AG04450 (cell line): ENCODE measurements at regions not wholly inside any gene's neighbourhood (a gene's known extent, or its start where the extent isn't known, plus 50 kb on each side); places are given as distances from the start of the nearest gene placed in this dataset.

ENCODE experiments used
- CTCF ChIA-PET: fragments of 300-600, 350-600 bp; formaldehyde crosslinking; extraction: SDS; loops from one replicate; lab custom pipeline; 2022; ENCODE audit warnings: antibody characterized with exemption, inconsistent platforms; lab: Charles Lee
- POLR2A ChIA-PET: fragments of 350-600 bp; formaldehyde crosslinking; extraction: SDS; loops from one replicate; lab custom pipeline; 2021; ENCODE audit warnings: antibody characterized with exemption, inconsistent platforms; lab: Yijun Ruan, JAX
- DNase-seq: peaks from one replicate; pipeline ENCODE4 v3.0.0-alpha.2; 2011; ENCODE audit warnings: low read depth, low spot score
- H3K27ac ChIP-seq: one replicate; pipeline ENCODE4 v1.5.1; 2012; ENCODE audit warnings: low read depth, low read length, control low read depth
- H3K27me3 ChIP-seq: one replicate; pipeline ENCODE4 v1.6.0; 2012; ENCODE audit warnings: low read length; ENCODE audit not compliant: control insufficient read depth, insufficient read depth
- H3K4me3 ChIP-seq: 2 replicates; pipeline ENCODE4 v1.5.1; 2011; ENCODE audit warnings: mild to moderate bottlenecking, low read depth, low read length, control low read depth
- H3K9me3 ChIP-seq: 2 replicates; pipeline ENCODE4 v1.5.1; 2012; ENCODE audit warnings: low read length; ENCODE audit not compliant: control insufficient read depth, insufficient read depth
- TF ChIP-seq, protein P1 (sequence below): IDR thresholded peaks from 2 replicates; pipeline ENCODE4 v1.5.1; 2011; ENCODE audit warnings: low read depth, low read length, control low read depth, inconsistent platforms

DNA sequence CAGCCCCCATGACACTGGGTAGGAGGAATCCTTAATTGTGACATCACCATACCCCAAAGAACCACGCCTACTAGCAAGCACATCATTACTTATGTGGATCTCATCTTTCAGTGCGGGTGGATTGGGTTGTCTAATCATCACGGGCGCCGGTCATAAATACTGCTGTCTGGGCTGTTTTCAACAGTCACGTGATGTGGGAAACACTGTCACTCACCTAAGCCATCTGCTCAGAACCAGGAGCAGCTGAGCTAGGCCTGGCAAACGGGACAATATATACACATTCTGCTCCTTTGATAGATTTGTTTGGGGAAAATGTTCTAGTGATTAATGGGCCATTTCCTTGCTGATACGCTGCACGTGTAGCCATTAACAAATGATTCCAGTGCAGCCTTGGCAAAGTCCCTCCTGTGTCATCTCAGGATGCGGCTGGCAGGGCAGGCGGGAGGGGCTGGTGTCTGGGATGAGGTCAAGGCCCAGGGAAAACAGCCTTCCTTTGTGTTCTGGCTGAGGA lies 145.9 kb upstream of the COPS8 start:
- H3K9me3 ChIP-seq = no peaks in the 10 kb centered on the region
- H3K27ac ChIP-seq = no peak overlapping the region
- DNase-seq = no peak
- CTCF ChIA-PET = no interaction called here
- POLR2A ChIA-PET = no interaction called here
- TF ChIP-seq, protein P1, sequence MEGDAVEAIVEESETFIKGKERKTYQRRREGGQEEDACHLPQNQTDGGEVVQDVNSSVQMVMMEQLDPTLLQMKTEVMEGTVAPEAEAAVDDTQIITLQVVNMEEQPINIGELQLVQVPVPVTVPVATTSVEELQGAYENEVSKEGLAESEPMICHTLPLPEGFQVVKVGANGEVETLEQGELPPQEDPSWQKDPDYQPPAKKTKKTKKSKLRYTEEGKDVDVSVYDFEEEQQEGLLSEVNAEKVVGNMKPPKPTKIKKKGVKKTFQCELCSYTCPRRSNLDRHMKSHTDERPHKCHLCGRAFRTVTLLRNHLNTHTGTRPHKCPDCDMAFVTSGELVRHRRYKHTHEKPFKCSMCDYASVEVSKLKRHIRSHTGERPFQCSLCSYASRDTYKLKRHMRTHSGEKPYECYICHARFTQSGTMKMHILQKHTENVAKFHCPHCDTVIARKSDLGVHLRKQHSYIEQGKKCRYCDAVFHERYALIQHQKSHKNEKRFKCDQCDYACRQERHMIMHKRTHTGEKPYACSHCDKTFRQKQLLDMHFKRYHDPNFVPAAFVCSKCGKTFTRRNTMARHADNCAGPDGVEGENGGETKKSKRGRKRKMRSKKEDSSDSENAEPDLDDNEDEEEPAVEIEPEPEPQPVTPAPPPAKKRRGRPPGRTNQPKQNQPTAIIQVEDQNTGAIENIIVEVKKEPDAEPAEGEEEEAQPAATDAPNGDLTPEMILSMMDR = no peak
- peaks cover 2% of the 10 kb centered on the region for H3K27me3 ChIP-seq
- no peak overlapping the region for H3K4me3 ChIP-seq

DNA sequence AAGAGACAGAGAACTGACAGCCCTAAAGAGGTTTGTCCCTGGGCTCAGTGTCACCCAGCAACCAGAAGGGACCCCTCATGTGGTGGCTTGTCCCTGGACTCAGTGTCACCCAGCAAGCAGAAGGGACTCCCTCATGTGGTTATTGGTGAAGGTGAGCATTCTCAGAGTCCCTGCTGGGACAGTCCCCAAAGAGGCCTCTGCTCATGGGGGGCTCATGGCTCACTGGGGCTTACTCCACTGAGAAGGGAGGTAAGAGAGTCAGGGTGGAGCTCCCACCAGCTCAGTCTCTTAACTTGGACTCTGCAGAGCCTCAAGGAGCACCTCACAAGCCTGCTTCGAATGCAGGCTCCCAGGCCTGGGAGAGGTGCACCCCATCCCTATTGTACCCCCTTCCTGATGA lies 145.2 kb upstream of the COPS8 start:
- TF ChIP-seq, protein P1 = no peak
- Histone ChIP-seq H3K27ac (no peak overlapping the region), H3K27me3 (peaks cover 2% of the 10 kb centered on the region), H3K9me3 (no peaks in the 10 kb centered on the region), H3K4me3 (no peak overlapping the region)
- CTCF ChIA-PET = no interaction called here
- POLR2A ChIA-PET = no interaction called here
- DNase-seq = no peak

DNA sequence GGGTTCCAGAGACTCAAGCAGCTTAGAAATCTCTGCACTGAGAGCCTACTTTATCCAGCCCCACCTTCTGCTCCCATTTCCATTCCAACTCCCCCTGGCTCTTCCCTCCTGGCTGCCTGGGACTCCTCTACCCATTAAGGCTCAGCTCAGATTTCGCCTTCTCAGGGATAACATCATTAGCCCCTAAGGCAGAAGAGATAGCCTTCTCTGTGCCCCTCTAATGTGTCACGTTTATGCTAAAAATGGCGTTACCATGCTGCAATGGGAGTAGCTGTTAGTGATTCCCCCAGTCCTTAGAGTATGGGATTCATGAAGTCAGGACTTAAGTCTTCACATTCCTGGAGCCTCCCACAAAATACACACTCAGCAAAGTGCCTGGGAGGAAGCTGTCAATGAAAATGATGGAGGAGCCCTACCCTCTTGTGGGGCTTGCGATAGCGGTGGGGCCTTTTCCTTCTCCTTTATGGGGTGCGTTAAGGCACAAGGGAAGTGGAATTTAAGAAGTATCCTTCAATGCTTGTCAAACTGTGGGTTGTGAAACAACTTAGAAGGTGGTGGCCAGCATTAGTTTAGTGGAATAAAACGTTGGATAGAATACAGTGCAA lies 144.7 kb upstream of the COPS8 start:
- H3K27me3 ChIP-seq = peaks cover 2% of the 10 kb centered on the region
- POLR2A ChIA-PET = no interaction called here
- H3K4me3 ChIP-seq = no peak overlapping the region
- H3K27ac ChIP-seq = no peak overlapping the region
- CTCF ChIA-PET = no interaction called here
- DNase-seq = no peak
- H3K9me3 ChIP-seq = no peaks in the 10 kb centered on the region
- TF ChIP-seq, protein P1 = no peak

DNA sequence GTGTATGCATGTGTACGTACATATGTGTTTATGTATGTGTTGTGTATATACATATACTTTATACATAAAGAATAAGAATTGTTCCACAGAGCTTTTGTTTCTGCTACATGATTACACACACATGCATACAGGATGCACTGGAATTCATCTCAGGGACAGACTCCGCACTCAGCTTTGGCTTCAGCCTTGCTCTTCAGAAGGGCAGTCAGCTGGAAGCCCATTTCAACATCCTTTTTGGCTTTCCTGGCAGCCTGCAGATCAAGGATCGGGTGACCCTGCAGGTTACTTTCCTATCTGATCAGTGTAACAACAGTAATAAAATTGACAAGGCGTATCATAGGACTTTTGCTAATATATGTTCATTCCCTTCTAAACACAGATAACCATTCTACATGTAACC lies 144.1 kb upstream of the COPS8 start:
- DNase-seq = no peak
- TF ChIP-seq, protein P1 = no peak
- Histone ChIP-seq H3K9me3 (no peaks in the 10 kb centered on the region), H3K4me3 (no peak overlapping the region), H3K27ac (no peak overlapping the region), H3K27me3 (peaks cover 2% of the 10 kb centered on the region)
- ChIA-PET CTCF (no interaction called here), POLR2A (no interaction called here)

DNA sequence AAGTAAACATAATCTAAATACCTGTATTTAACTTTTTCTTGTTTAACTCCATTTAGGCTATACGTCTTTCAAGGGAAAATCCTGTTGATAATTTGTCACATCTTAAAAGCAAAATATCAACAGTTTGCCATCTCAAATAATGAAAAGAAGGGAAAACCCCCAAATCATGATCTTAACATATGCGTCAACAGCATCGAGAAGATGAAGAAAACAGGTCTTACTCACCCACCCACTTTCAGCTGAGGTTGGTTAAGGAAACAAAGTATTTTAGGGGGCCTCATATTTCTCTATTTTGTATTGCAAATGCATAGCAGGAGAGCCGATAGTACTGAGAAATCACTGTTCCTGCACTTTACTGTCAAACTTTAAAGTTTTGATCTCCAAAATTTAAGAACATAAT lies 143.1 kb upstream of the COPS8 start:
- Histone ChIP-seq H3K27me3 (peaks cover 2% of the 10 kb centered on the region), H3K27ac (no peak overlapping the region), H3K9me3 (no peaks in the 10 kb centered on the region), H3K4me3 (no peak overlapping the region)
- ChIA-PET CTCF (no interaction called here), POLR2A (no interaction called here)
- TF ChIP-seq, protein P1 = no peak
- no peak for DNase-seq
